NCI-H526 (cell line): ENCODE measurements at regions not wholly inside any gene's neighbourhood (a gene's known extent, or its start where the extent isn't known, plus 50 kb on each side); places are given as distances from the start of the nearest gene placed in this dataset.
"Not testable (repeated sequence)": the region's sequence is repeated elsewhere in the genome, so short reads cannot be mapped to it uniquely, and the experiment has no call there.

Experiments used
- DNase-seq, 2 experiments: peaks; one replicate each; lab custom pipeline; 2025; lab: John Stamatoyannopoulos, UW

DNA sequence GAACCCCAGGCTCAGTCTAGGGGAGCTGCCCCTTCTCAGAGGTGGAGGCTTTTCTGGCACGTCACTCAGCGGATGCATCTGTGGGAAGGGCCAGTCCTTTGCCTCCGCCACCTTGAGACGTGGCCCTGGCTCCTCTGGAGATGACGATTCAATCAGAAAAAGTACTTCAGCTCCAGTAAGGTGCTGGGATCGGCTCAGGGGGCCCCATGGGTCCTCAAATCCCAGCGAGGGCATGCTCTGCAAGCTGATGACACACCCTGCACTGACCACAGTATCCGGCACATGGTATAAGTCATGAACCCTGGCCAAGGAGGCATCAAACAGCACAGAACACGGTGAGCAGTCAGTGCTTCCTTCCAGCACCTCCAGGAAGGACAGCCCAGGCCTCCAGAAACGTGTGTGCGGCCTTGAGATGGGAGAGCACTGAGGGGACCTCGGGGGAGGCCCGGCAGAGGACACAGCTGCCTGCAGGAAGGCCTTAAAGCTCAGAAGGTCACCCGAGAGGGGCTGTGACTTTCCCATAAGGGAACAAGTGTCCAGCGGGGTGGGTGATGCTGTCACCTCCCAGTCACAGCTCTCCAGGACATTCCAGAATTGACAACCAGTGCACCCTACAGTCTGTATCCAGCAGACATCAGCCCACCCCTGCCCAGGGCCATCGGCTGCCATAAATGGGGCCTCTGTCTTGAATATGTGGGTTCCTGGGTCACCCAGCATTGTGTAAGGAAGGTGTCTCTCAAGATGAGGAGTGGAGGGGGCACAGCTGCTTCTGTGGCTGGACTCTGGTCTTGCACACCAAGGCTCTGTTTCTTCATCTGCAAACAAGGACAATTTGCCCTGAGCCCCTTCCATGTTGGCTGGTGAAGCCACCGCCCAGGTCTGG, 205.8 kb downstream of the NDUFA10 start:
- DNase-seq: no peak

DNA sequence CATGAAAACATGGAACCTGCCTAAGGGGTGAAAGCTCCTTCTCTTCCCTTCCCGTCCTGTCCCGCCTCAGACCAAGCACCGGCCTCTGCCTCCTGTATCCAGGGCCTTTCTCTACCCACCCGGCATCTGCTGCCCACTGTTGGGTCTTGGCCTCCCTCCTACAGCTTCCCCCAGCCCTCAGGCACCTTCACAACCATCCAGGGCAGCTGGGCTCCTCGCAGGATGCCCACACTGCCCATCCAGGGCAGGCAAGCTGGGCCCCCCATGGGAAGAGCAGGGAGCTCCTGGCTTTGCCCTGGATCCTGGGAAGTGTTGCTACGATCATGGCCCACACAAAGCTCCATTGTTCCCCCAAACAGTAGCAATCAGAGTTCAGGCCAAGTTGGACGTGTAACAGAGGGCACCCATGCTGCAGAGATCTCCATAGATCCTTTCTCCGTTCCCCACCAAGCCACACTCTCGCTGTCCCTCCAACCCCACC, 206.6 kb downstream of the NDUFA10 start:
- DNase-seq: peak in 1 of 2 experiments; percentile 33

DNA sequence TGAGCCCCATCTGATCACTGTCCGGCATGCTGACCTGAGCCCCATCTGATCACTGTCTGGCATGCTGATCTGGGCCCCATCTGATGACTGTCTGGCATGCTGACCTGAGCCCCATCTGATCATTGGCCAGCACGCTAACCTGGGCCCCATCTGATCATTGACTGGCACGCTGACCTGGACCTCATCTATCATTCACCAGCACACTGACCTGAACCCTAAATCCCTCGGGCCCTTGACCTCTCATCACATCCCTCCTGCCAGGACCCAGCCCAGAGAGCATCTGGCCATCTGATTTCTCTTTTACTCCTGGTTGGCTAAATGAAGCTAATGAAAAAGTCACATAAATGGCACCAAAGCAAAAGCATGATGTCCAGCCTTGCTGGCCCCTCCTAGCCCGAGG, 207.1 kb downstream of the NDUFA10 start:
- DNase-seq: no peak

DNA sequence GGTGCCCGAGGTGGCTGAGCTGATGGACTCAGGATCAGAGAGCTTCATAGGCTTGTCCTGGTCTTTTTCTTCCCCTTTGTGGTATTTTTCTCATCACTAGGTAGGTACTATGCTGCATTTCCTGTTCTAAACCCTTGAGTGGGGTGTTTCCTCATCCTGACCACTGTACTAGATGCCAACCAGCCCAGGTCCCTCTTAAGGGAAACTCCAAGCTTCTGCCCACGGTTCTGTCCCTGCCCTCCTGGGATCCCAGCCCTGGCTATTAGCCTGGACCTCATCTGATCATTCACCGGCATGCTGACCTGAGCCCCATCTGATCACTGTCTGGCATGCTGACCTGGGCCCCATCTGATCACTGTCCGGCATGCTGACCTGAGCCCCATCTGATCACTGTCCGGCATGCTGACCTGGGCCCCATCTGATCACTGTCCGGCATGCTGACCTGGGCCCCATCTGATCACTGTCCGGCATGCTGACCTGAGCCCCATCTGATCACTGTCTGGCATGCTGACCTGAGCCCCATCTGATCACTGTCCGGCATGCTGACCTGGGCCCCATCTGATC, 207.6 kb downstream of the NDUFA10 start:
- DNase-seq: not testable (repeated sequence)

DNA sequence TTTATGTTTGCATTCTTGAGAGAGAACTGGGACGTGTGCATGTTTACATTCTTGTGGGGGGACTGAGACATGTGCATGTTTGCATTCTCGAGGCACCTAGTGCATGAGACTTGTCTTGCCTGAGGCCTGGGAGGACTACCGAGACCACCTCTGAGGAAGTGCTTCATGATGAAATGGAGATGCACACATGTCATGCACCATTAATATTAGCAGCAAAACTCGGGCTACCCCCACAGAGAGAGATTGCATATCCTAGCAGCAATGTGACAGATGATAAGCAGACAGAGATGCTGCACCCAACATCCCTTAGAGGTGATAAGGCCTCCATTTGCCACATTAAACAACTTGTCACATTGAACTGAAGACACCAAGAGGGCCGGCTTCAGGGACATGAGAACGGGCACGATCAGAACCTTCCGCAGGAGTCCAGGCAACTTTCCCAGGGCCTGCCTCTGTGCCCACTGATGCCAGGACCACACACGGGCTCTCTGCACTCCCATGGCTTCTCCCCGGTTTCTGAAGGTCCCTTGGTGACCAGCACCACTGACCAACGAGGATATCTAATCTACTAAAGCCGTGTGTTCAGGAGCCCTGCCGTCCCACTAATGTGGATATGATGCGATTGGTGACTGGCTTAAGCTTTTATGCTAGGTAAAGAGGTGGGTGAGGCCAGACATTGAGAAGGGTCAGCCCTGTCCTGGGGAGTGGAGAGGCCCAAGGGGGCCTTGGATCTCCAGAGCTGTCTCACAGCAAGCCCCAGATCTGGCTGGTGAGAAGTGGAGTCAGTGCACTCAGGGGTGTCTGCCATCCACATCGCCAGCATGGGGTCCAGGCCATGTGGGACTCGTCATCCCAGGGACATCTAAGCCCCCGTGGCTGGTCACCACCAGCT, 208.3 kb downstream of the NDUFA10 start:
- DNase-seq: no peak

DNA sequence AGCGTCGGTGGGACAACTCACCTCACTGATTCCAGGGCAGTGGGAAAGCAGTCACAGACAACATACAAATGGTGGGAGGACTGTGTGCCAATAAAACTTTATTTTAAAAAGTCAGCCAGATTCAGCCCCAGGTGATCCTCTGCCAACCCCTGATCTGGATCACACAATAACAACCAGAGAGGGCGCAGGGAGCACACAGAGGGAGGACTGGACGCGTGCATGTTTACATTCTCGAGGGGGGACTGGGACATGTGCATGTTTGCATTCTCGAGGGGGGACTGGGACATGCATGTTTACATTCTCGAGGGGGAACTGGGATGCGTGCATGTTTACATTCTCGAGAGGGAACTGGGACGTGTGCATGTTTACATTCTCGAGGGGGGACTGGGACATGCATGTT, 209.5 kb downstream of the NDUFA10 start:
- DNase-seq: peak in 1 of 2 experiments; percentile 58

DNA sequence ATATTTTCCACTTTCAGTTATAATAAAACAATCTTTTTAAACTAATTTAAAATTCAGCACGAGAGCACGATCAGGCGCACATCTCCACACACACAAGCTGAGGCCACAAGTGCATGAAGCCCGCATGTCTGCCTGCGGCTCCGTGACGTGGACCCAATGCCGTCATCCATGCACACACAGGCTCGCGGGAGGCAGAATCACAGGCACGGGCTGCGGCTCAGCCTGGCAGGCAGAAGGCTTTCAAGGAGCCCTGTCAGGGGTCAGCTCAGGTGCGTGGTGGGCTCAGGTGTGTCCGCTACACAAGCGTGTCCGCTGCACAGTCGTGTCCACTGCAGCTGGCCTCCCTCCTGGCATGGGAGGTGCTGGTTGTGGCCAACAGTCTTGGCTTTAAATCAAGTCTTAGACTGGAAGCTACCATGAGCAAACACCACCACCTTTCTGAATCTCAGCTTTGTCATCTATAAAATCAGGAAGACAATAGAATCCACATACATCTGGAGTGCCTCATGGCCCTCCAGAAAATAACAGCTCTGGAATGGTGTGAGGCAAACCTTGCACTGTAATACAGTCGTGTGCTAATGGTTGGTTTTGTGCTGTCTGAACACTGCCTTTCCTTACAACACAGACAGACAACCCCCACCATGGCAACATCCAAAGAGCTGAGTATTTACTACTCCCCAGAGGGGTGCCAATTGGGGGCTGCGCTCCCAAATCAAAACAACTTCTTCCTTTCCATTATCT, 210.1 kb downstream of the NDUFA10 start:
- no peak for DNase-seq

DNA sequence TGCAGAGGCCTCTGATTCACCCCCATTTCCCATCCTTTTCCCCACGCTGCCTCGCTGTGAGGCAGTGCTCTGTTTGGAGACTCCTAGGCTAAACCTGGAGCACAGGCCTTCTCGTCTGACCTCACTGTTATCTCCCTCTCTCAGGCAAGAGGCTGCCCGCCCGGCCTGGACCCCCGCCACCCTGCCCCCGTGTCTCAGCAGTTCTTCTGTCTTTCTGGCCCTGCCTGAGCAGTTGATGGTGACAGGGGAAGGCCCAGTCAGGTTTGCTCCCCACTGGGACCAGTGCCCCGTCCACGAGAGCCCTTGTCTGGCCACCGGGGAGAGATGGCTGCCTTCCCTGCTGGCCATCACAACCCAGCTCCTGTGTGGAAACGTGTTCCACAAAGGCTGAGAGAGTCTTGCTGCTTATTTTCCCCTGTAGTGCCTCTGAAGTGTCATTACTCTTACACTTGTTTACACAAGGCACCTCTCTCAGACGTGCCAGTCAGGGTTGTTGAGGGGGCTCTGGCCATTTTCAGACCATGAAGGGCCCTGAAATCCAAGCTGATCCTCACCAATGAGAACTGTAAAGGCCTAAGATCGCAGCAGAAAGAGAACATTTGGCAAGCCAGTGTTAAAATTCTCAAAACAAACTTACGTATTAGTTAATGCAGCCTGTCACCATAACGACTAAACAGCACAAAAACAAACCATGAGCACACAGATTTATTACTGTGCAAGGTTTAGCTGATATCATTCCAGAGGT, 210.9 kb downstream of the NDUFA10 start:
- no peak for DNase-seq

DNA sequence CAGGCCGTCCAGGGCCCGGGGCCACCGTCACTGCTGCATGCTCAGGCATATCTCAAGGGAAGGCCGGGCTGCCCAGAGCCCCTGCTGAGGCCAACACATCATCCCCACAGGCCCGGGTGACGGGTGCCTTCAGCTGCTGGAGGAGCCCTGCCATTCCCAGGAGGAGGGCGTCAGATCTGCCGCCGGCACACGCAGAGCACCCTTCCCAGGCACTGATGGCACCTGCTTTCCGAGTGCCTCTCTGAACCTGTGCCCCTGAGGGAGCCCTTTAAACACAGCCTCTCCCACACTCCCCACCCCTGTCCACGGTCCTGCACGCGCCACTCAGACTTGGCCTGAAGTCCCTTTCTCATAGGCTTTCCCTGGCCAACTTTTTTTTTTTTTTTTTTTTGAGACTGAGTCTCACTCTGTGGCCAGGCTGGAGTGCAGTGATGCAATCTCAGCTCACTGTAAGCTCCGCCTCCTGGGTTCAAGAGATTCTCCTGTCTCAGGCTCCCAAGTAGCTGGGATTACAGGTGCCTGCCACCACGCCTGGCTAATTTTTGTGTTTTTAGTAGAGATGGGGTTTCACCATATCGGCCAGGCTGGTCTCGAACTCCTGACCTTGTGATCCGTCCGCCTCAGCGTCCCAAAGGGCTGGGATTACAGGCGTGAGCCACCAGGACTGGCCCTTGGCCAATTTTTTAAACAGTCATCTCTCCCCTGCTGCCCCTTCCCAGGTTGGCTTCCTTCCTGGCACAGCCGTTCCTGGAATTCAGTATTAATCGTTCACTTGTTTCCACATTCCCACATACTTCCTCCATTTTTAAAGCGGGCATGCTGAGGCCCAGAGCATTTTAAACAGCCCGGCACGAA, 211.7 kb downstream of the NDUFA10 start:
- no peak for DNase-seq

DNA sequence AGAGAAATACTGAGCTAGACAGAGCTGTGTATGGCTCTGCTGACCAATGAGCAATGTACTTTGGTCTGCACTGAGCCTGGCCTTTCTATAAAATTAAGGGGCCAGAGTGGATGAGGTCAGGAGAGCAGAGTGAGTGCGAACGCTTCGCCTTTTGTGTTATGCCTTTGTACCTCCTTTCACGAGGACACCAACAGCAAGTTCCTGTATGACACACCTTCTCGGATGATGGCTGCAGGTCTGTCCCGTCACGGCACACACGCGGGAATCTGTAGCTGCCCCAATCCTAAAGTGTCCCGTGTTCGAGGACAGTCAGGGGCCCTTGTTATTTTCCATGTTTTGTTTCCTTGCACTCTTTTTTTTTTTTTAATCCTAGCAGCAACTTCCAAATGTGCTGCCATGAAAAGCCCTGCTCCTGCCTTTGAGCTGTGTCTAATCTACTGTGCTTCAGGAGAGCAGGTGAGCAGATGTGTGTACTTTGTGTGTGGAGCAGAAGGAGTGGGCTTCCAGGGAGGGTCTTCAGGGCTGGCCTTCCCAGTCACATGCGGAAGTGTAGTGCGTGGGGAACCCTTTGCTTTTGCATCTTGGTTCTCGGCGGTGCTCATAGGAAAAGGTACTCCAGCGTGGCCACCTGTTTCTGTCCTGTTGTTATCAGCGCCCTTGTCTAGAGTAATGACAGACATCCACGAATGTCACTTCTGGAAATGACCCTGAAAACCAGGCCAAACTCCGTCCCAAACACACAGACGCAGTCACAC, 213.2 kb downstream of the NDUFA10 start:
- DNase-seq: no peak

DNA sequence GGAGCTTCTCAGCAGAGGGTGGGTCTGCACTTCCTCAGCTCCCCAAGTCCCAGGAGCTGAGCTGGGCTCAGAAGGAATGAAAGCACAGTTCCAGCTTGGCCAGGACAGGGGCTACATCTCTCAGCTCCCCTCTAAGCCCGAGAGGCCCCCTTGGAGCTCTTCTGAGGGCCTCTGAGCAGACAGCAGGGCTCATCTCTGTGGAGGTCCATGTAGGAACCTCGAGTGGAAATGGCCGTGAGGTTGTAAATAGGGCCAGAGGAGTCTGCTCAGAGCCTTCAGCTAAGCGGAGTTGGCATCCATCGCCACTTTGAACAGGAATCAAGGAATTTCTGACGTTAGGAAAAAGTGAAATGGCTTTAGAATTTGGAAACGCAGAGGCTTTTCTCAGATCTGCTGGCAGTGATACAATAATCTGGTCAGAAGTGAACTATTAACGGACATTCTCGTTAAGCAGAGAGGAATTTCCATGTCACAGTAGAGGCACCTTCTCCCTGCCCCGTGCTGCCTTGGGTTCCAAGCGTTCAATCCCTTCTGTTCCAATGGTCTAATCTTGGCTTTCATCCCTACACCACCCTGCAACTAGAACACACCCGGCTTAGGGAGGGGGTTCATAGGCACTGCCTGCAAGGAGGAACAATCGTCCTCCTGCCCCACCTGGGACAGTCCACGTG, 213.9 kb downstream of the NDUFA10 start:
- no peak for DNase-seq

DNA sequence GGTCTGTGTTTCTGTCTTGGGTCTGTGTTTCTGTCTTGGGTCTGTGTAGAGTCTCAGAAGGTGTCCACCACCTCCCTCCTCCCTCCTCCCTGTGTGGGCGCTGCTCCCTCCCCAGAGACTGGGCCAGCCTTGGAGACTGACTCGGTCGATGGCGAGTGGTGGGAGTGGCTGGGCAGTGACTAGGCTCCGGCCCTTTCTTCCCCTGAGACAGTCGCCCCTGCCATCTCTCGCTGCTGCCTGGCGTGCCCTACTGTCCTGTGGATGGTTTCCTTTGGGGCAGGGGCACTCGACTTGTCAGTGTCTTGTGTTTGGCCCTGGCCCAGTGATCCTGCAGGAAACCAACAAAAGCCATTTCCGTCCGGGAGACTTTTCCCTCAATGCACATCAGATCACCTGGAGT, 215.8 kb downstream of the NDUFA10 start:
- DNase-seq: no peak

DNA sequence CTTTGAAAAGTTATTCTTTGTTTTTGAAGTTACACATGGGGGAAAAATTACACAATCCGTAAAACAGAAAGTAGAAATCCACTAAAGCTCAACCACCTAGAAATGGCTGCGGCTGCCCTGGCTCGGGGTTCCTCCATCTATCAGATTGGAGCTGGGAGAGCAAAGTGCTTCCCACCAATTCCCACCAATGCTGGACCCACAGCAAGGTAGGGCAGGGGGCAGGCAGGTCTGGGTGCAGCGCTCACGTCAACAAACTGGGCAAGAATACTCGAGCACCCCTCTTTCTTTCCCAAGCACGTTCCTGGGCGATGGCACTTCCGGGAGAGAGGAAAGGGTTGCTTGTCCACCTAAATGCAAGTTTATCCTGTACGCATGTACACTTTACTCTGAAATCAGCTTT, 217.6 kb downstream of the NDUFA10 start:
- DNase-seq: no peak

DNA sequence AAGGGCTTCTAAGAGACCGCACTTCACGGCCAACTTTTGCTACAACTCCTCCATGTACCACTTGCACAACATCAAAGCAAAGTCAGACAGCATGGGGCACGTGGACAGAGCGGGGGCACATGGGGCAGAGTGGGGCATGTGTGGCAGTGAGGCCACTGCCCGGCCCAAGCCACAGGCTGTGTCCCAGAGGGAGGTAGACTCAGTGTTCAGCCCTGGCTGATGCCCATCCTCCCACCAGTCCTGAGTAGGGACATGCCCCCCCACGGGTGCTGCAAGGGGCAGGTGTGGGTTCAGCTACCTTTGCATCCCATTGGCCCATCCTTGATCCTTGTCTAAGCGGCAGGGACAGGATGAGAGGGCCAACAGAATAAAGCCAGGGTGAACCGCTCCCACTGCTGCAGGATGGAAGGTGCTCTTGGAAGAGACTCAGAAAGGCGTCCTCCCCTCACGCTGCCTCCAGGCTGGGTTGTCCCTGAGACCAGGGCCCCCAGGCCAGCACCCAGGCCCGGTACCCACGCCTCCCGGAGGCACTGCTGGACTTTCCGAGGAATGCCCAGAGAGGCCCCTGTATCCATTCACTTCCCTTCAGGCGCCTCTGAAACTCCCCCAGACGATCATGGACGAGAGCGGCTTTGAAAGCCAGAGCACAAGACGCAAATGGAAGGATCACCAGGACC, 218.2 kb downstream of the NDUFA10 start:
- DNase-seq: no peak

DNA sequence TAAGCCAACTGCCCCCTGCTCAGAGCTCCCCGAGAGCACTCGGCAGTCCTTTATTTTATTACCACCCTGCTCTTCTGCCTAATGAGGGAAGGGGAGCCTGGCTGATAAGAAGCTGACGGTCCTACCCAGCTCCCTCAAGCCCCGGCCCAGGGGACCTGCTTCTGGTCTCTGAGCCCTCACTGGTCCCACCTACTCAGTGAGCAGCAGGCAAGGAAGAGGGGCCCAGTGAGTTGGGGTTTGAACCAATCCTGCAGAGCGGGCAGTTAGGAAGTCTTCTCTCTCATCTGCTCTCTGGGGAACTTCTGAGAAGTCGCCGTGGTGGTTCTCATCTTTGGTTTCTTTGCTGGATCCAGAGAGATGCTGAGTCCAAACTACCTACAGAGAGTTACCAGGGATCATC, 218.9 kb downstream of the NDUFA10 start:
- no peak for DNase-seq

DNA sequence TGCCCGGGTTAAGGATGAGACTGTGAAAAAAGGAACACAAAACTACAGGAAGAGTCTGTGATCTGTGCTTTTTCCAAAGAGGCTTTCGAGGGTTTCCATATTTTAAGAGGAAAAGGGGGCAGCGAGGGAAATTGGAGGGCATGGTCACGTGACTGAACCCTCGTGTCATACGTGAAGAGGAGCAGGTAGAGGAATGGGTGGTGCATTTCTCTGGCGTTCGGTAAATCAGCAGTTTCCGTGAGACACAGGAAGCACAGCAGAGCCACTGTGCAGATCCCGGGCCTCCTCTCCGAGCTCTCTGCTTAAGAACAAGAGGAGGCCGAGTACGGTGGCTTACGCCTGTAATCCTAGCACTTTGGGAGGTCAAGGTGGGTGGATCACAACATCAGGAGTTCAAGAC, 219.7 kb downstream of the NDUFA10 start:
- no peak for DNase-seq

DNA sequence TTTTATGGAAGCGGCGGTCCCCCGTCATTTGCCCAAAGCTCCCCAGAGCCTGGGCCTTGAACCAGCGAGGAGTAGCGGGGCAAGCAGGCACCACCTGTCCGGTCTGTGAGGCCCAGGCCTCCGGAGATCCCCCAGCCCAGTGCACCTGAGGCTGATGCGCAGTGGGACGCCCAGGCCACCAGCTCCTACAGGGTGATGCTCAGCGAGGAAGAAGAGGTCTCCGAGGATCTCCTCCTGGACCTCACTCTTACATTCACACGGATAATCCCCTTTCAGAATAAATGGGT, 220.2 kb downstream of the NDUFA10 start:
- no peak for DNase-seq
